ENCODE measurements at regions not wholly inside any gene's neighbourhood (a gene's known extent, or its start where the extent isn't known, plus 50 kb on each side); places are given as distances from the start of the nearest gene placed in this dataset.

DNA sequence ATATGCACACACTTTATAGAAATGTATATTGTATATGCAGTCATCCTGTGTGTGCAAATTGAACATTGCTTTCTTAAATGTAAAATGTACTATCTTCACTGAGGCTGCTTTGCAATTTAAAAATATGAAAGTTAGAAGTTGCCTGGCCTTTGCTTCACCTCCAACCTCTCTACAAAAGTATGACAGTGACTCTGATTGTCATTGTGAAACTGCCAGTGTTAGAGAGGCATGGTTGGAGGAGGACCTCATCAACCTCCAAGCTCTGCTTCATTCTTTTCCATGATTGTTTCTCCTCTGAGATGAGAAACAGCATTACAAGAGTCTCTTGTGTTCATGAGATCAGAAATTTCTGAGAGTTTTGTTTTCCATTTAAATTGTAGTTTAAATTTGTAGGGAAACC is 185.5 kb downstream of the ZC3H11B start:
- Histone ChIP-seq H2AK5ac (ENCODE audit: low read depth, low read length) (no peak overlapping the region), H2BK120ac (replicated peaks; ENCODE audit: low read depth, low read length) (no peak overlapping the region), H3K27me3 (replicated peaks in 1 of 4; ENCODE audit: control insufficient read depth in 3 of 4, extremely low read depth in 1 of 4, insufficient read depth in 3 of 4, low read length in 3 of 4) (no peaks in the 10 kb centered on the region), H3K56ac (replicated peaks; ENCODE audit: insufficient read length, low read depth, low read length) (no peak overlapping the region), H3K4ac (replicated peaks; ENCODE audit: insufficient read length, low read depth, low read length) (no peak overlapping the region), H3K23me2 (ENCODE audit: low read depth, low read length) (no peaks in the 10 kb centered on the region; the same call in 1 of the 2 replicates), H3K4me1 (replicated peaks in 1 of 4; ENCODE audit: control insufficient read depth in 3 of 4, insufficient read depth in 4 of 4, low read length in 3 of 4) (no peaks in the 10 kb centered on the region), H3K4me3 (ENCODE audit: extremely low read depth in 1 of 4, insufficient read depth in 2 of 4, low read depth in 3 of 4, low read length in 4 of 4) (no peak overlapping the region), H3K9ac (replicated peaks in 1 of 4; ENCODE audit: extremely low read depth in 1 of 4, low read depth in 3 of 4, low read length in 3 of 4) (no peak overlapping the region), H2BK5ac (ENCODE audit: low read depth, low read length) (no peak overlapping the region), H3K79me2 (ENCODE audit: control insufficient read depth in 1 of 2, insufficient read depth in 2 of 2, low read length in 2 of 2) (no peaks in the 10 kb centered on the region), H4K8ac (ENCODE audit: extremely low read depth, insufficient read depth, low read length) (no peak overlapping the region), H4K5ac (ENCODE audit: insufficient read length, low read depth, low read length) (no peak overlapping the region), H3K4me2 (ENCODE audit: insufficient read depth in 1 of 2, low read depth in 2 of 2, low read length in 2 of 2) (no peak overlapping the region), H3K79me1 (ENCODE audit: low read depth, low read length) (no peaks in the 10 kb centered on the region), H3K23ac (ENCODE audit: insufficient read length) (no peak overlapping the region), H3K18ac (ENCODE audit: extremely low read depth, low read length) (no peak overlapping the region), H2BK15ac (ENCODE audit: low read length) (no peak overlapping the region), H4K20me1 (replicated peaks in 1 of 2; ENCODE audit: control insufficient read depth in 1 of 2, insufficient read depth in 2 of 2, low read length in 2 of 2) (no peaks in the 10 kb centered on the region), H3K14ac (ENCODE audit: insufficient read length) (no peak overlapping the region), H3K27ac (ENCODE audit: low read depth, low read length) (no peak overlapping the region), H3K9me3 (ENCODE audit: insufficient read depth in 2 of 2, low read depth in 1 of 2, low read length in 1 of 2) (no peaks in the 10 kb centered on the region), H3K36me3 (ENCODE audit: control insufficient read depth in 2 of 4, insufficient read depth in 4 of 4, low read length in 3 of 4) (no peaks in the 10 kb centered on the region), H4K91ac (replicated peaks; ENCODE audit: insufficient read length, low read length) (no peak overlapping the region), H2BK12ac (ENCODE audit: low read depth, low read length) (no peak overlapping the region), H2AFZ (ENCODE audit: low read length) (no peak overlapping the region), H2BK20ac (ENCODE audit: low read length) (no peak overlapping the region)
- POLR2A ChIA-PET (ENCODE audit: partially characterized antibody), result no interaction called here
- CTCF ChIA-PET (ENCODE audit: partially characterized antibody), result interaction anchor here (1.9 kb wide), 1 partner anchor 10 kb away, joined by 5 read pairs; no protein-coding TSS in a partner anchor
- FAIRE-seq (no peak), DNase-seq (ENCODE audit: low read depth in 1 of 2, low spot score in 2 of 2) (no peak)
- no peak for TF ChIP-seq SP4 (IDR thresholded peaks at IDR 0.05; ENCODE audit: low read length)
- TF ChIP-seq, protein P1, sequence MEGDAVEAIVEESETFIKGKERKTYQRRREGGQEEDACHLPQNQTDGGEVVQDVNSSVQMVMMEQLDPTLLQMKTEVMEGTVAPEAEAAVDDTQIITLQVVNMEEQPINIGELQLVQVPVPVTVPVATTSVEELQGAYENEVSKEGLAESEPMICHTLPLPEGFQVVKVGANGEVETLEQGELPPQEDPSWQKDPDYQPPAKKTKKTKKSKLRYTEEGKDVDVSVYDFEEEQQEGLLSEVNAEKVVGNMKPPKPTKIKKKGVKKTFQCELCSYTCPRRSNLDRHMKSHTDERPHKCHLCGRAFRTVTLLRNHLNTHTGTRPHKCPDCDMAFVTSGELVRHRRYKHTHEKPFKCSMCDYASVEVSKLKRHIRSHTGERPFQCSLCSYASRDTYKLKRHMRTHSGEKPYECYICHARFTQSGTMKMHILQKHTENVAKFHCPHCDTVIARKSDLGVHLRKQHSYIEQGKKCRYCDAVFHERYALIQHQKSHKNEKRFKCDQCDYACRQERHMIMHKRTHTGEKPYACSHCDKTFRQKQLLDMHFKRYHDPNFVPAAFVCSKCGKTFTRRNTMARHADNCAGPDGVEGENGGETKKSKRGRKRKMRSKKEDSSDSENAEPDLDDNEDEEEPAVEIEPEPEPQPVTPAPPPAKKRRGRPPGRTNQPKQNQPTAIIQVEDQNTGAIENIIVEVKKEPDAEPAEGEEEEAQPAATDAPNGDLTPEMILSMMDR (IDR thresholded peaks at IDR 0.05; ENCODE audit: control extremely low read depth in 1 of 3, insufficient read depth in 1 of 3, low read depth in 1 of 3, low read length in 3 of 3), result no peak
- no peak for TF ChIP-seq POLR2A (IDR thresholded peaks at IDR 0.05; ENCODE audit: control extremely low read depth in 1 of 2, low read depth in 2 of 2, low read length in 2 of 2)
- no peak for TF ChIP-seq HDAC2 (IDR thresholded peaks at IDR 0.05; ENCODE audit: borderline replicate concordance in 1 of 2, low read depth in 2 of 2, low read length in 2 of 2)
- TF ChIP-seq BCL11A (IDR thresholded peaks at IDR 0.05; ENCODE audit: low read depth in 2 of 2, low read length in 2 of 2), result no peak
- no peak for TF ChIP-seq NRF1 (IDR thresholded peaks at IDR 0.05; ENCODE audit: low read depth, low read length)
- TF ChIP-seq CREB1 (IDR thresholded peaks at IDR 0.05), result no peak
- TF ChIP-seq POLR2AphosphoS5 (IDR thresholded peaks at IDR 0.05; ENCODE audit: low read depth, low read length), result no peak
- TF ChIP-seq HDAC6 (IDR thresholded peaks at IDR 0.05; ENCODE audit: low read depth, low read length), result no peak
- TF ChIP-seq, protein P2, sequence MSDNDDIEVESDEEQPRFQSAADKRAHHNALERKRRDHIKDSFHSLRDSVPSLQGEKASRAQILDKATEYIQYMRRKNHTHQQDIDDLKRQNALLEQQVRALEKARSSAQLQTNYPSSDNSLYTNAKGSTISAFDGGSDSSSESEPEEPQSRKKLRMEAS (IDR thresholded peaks at IDR 0.05), result no peak
- no peak for TF ChIP-seq TCF12 (IDR thresholded peaks at IDR 0.05; ENCODE audit: low read depth, low read length)
- no peak for TF ChIP-seq KDM1A (IDR thresholded peaks at IDR 0.05; ENCODE audit: borderline replicate concordance, low read length)
- no peak for TF ChIP-seq YY1 (IDR thresholded peaks at IDR 0.05; ENCODE audit: low read depth, low read length)
- TF ChIP-seq RNF2 (IDR thresholded peaks at IDR 0.05; ENCODE audit: borderline replicate concordance, low read depth, low read length, missing control alignments, poor library complexity, severe bottlenecking), result no peak
